PC-3 (cell line): ENCODE measurements at regions not wholly inside any gene's neighbourhood (a gene's known extent, or its start where the extent isn't known, plus 50 kb on each side); places are given as distances from the start of the nearest gene placed in this dataset.

ENCODE experiments used
- ATAC-seq: fragments of 200-7000 bp; cut with Tn5 transposase; 2 replicates; pipeline ENCODE4 v1.9.1; 2020; ENCODE audit warnings: mild to moderate bottlenecking, moderate library complexity
- BruUV-seq: library from RNA; stranded (reverse); fragments of 400-500 nt; replicated peaks from 2 replicates; lab custom pipeline; 2021; lab: Mats Ljungman, UMichigan
- CTCF ChIA-PET: fragments of 300-600 bp; sonication (Branson Sonifier 250); formaldehyde crosslinking; loops from one replicate; lab custom pipeline; 2022; ENCODE audit warnings: antibody characterized with exemption; lab: Charles Lee
- POLR2A ChIA-PET: fragments of 300-600 bp; sonication (Branson Sonifier 250); formaldehyde crosslinking; loops from one replicate; lab custom pipeline; 2022; ENCODE audit warnings: antibody characterized with exemption; ENCODE audit not compliant: unreplicated experiment; lab: Charles Lee
- DNase-seq: peaks from one replicate; pipeline ENCODE4 v3.0.0-alpha.2; 2015
- H2AFZ ChIP-seq: fragments of 300-600 bp; sonication (generic); 2 replicates; pipeline ENCODE4 v1.6.0; 2016; ENCODE audit warnings: antibody characterized with exemption, low read length
- H3F3A ChIP-seq: fragments of 300-600 bp; sonication (generic); one replicate; pipeline ENCODE4 v1.6.0; 2017; ENCODE audit warnings: antibody characterized with exemption, low read length, control low read depth, mild to moderate bottlenecking; ENCODE audit not compliant: unreplicated experiment
- H3K27ac ChIP-seq: fragments of 300-600 bp; sonication (generic); 2 replicates; pipeline ENCODE4 v1.5.1; 2016; ENCODE audit warnings: mild to moderate bottlenecking, low read length
- H3K27me3 ChIP-seq: fragments of 300-600 bp; sonication (generic); 2 replicates; pipeline ENCODE4 v1.6.1; 2016; ENCODE audit warnings: low read length, mixed read lengths
- H3K36me3 ChIP-seq: fragments of 300-600 bp; sonication (generic); 2 replicates; pipeline ENCODE4 v1.6.1; 2016; ENCODE audit warnings: low read depth, mixed run types, low read length, mixed read lengths
- H3K4me1 ChIP-seq: fragments of 300-600 bp; sonication (generic); 2 replicates; pipeline ENCODE4 v1.5.1; 2016; ENCODE audit warnings: low read length; ENCODE audit not compliant: insufficient read depth
- H3K4me2 ChIP-seq: fragments of 300-600 bp; sonication (generic); 2 replicates; pipeline ENCODE4 v1.6.0; 2016; ENCODE audit warnings: low read length
- H3K4me3 ChIP-seq: fragments of 300-600 bp; sonication (generic); 2 replicates; pipeline ENCODE4 v1.5.1; 2016; ENCODE audit warnings: mild to moderate bottlenecking, low read length, mixed read lengths
- H3K79me2 ChIP-seq: fragments of 300-600 bp; sonication (generic); 2 replicates; pipeline ENCODE4 v1.6.1; 2017; ENCODE audit warnings: low read length, mixed read lengths
- H3K9ac ChIP-seq: fragments of 300-600 bp; sonication (generic); 2 replicates; pipeline ENCODE4 v1.6.0; 2016; ENCODE audit warnings: mild to moderate bottlenecking, low read length
- H3K9me2 ChIP-seq: fragments of 300-600 bp; sonication (generic); replicated peaks from 2 replicates; pipeline ENCODE4 v1.6.1; 2016; ENCODE audit warnings: mixed run types, low read length, mixed read lengths
- H3K9me3 ChIP-seq: fragments of 300-600 bp; sonication (generic); 2 replicates; pipeline ENCODE4 v1.6.1; 2016; ENCODE audit warnings: low read length, mixed read lengths
- H4K20me1 ChIP-seq: fragments of 300-600 bp; sonication (generic); 2 replicates; pipeline ENCODE4 v1.6.1; 2016; ENCODE audit warnings: low read length, mixed read lengths
- CTCF ChIP-seq: fragments of 300-600 bp; sonication (generic); conservative IDR thresholded peaks from 2 replicates; pipeline ENCODE4 v1.5.1; 2017; ENCODE audit warnings: antibody characterized with exemption, low read depth, mild to moderate bottlenecking, low read length
- EZH2 ChIP-seq: fragments of 300-600 bp; sonication (generic); IDR thresholded peaks from one replicate; pipeline ENCODE4 v1.6.1; 2017; ENCODE audit warnings: antibody characterized with exemption, mild to moderate bottlenecking, low read length; ENCODE audit not compliant: unreplicated experiment
- EZH2phosphoT487 ChIP-seq: fragments of 300-600 bp; sonication (generic); IDR thresholded peaks from 2 replicates; pipeline ENCODE4 v1.6.1; 2018; ENCODE audit warnings: mild to moderate bottlenecking, antibody characterized with exemption, low read length, borderline replicate concordance
- intact Hi-C: fragments of 100-400 bp; cut with micrococcal nuclease; formaldehyde crosslinking; loops from 2 replicates; pipeline ENCODE4 v1.9.0; 2023

- intact Hi-C loops, result loop anchor here (10.0 kb wide), 1 partner anchor 160 kb away; no protein-coding TSS in a partner anchor
- H3K27ac ChIP-seq, result no peak overlapping the region
- no peak for DNase-seq
- H3K9ac ChIP-seq, result no peak overlapping the region
- no peaks in the 10 kb centered on the region for H3K9me2 ChIP-seq
- H3K4me2 ChIP-seq, result no peak overlapping the region
- no peak overlapping the region for H3K4me3 ChIP-seq
- no peaks in the 10 kb centered on the region for H4K20me1 ChIP-seq
- no TSS peak for BruUV-seq
- no peak for TF ChIP-seq CTCF
- no peak for TF ChIP-seq EZH2
- no peak for TF ChIP-seq EZH2phosphoT487
- no peaks in the 10 kb centered on the region for H3K9me3 ChIP-seq
- ChIA-PET POLR2A (no interaction called here), CTCF (no interaction called here)
- H3F3A ChIP-seq, result no peaks in the 10 kb centered on the region
- H3K27me3 ChIP-seq, result no peaks in the 10 kb centered on the region
- no peaks in the 10 kb centered on the region for H3K36me3 ChIP-seq
- H3K79me2 ChIP-seq, result no peaks in the 10 kb centered on the region
- no peak for ATAC-seq
- no peak overlapping the region for H2AFZ ChIP-seq
- no peaks in the 10 kb centered on the region for H3K4me1 ChIP-seq
These were observed 707.1 kb upstream of the SLIT2 start for GRCh38 chr4:19544446-19545125.

GRCh38 chr4:19540859-19541540 is 710.7 kb upstream of the SLIT2 start:
- no TSS peak for BruUV-seq

More at GRCh38 chr4:19540859-19541540, 710.7 kb upstream of the SLIT2 start:
- Histone ChIP-seq H4K20me1 (no peaks in the 10 kb centered on the region), H3F3A (no peaks in the 10 kb centered on the region), H3K27ac (no peak overlapping the region), H3K27me3 (no peaks in the 10 kb centered on the region), H3K9ac (no peak overlapping the region), H2AFZ (no peak overlapping the region), H3K9me3 (no peaks in the 10 kb centered on the region), H3K4me2 (no peak overlapping the region), H3K79me2 (no peaks in the 10 kb centered on the region), H3K4me3 (no peak overlapping the region), H3K9me2 (no peaks in the 10 kb centered on the region), H3K4me1 (no peaks in the 10 kb centered on the region), H3K36me3 (no peaks in the 10 kb centered on the region; the same call in 1 of the 2 replicates)
- ChIA-PET CTCF (no interaction called here), POLR2A (no interaction called here)
- intact Hi-C loops, result loop anchor here (10.0 kb wide), 1 partner anchor 164 kb away; no protein-coding TSS in a partner anchor
- no peak for TF ChIP-seq EZH2
- no peak for TF ChIP-seq CTCF
- TF ChIP-seq EZH2phosphoT487, result no peak
- DNase-seq (no peak), ATAC-seq (no peak)
